ENCODE measurements at regions not wholly inside any gene's neighbourhood (a gene's known extent, or its start where the extent isn't known, plus 50 kb on each side); places are given as distances from the start of the nearest gene placed in this dataset.
"Not testable (repeated sequence)": the region's sequence is repeated elsewhere in the genome, so short reads cannot be mapped to it uniquely, and the experiment has no call there.

- DNase-seq (ENCODE audit: low read depth in 2 of 2), result not testable (repeated sequence)
Measured at GRCh38 chr9:33734941-33735835, 60.2 kb upstream of the PRSS3 start.

GRCh38 chr9:33737811-33738606 is 57.4 kb upstream of the PRSS3 start:
- no peak for DNase-seq (ENCODE audit: low read depth in 2 of 2)

GRCh38 chr9:33739398-33739797 is 56.0 kb upstream of the PRSS3 start:
- no peak for DNase-seq (ENCODE audit: low read depth in 2 of 2)

GRCh38 chr9:33740075-33740474 is 55.3 kb upstream of the PRSS3 start:
- no peak for DNase-seq (ENCODE audit: low read depth in 2 of 2)

- DNase-seq (ENCODE audit: low read depth in 2 of 2), result not testable (repeated sequence)
Measured at GRCh38 chr9:33740958-33741357, 54.4 kb upstream of the PRSS3 start.

GRCh38 chr9:33742051-33742450 is 53.3 kb upstream of the PRSS3 start:
- DNase-seq (ENCODE audit: low read depth in 2 of 2), result no peak

- no peak for DNase-seq (ENCODE audit: low read depth in 2 of 2)
Measured at GRCh38 chr9:33742519-33742918, 52.8 kb upstream of the PRSS3 start.
